Stimulated activated CD4-positive, alpha-beta T cell treated with anti-CD3 and anti-CD28 coated beads, Interleukin-12 subunit alpha, Interleukin-12 subunit beta, amount 100 ng/mL, for 4 hours (primary cell): ENCODE measurements at regions not wholly inside any gene's neighbourhood (a gene's known extent, or its start where the extent isn't known, plus 50 kb on each side); places are given as distances from the start of the nearest gene placed in this dataset.

Experiments used
- DNase-seq: peaks from one replicate; pipeline ENCODE4 v3.0.0-alpha.2; 2020

DNA sequence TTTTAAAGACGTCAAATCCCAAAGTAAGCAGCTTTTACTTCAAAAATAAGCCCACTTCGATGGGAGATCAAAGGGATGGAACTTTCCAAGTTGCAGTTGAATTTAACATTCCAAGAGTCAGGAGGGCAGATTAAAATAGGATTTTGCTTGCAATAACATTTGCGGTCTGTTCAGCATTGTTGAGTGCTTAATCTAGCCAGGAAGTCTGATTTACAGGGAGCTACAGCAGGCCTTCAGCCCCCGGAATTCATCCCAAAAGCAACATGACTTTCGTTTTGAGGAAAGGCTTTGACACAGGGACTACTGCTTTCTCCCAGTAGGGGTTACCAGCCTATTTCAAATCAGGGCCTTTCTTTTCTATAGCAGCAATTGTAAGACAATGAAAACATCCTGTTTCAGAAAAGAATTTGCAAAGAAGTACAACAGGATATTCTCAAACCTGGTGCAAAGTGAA lies 279.6 kb upstream of the PITRM1 start:
- no peak for DNase-seq

DNA sequence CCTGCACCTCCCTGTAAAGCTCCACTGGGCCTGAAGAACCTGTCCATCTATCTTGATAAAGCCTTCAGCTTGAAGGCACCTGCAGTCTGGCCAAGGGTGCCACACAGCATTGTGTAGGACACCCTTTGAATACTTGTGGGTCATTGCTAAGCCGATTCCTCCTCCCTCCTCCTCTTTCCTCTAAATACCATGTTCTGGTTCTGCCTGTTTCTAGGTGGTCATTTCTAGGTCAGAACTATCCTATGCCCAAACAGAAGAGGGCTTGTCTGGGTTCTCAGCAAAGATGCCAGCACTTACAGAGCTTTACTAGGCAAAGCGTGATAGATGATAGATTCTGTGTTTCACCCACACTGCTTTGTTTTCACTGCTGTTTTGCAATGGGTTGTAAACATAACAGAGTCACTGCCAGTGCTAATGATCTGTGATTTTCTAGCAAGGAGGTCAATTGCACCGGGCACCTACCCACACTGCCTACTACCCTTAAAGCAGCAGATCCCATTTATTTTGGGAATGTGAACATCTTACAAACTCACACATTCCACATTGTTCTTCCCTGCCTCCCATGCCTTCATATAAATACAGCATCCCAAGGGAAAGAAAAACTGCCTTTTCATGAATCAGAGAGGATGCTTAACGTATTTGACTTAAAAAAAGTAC lies 279.1 kb upstream of the PITRM1 start:
- no peak for DNase-seq

- no peak for DNase-seq
Observed at GRCh38 chr10:3446221-3446620, 273.6 kb upstream of the PITRM1 start.

DNA sequence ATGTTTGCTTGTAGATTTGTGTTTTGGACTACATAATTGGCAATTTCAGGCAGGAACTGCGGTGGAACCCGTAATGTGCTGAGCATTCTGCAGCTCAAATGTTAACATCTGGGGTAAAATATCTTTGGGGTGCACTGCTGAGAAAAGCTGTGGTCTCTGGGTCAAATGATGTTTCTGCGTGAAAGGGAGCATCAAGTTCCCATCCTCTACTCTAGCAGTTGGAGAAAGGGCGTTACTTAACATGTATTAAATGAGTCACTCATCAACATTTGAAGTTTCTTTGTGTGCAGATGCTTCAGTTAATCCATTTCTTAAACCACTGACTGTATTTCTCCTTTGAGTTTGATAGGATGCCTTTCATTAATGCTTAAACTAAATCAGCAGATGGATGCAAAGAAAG lies 273.1 kb upstream of the PITRM1 start:
- no peak for DNase-seq

GRCh38 chr10:3442451-3442990 lies 269.9 kb upstream of the PITRM1 start:
- no peak for DNase-seq

DNA sequence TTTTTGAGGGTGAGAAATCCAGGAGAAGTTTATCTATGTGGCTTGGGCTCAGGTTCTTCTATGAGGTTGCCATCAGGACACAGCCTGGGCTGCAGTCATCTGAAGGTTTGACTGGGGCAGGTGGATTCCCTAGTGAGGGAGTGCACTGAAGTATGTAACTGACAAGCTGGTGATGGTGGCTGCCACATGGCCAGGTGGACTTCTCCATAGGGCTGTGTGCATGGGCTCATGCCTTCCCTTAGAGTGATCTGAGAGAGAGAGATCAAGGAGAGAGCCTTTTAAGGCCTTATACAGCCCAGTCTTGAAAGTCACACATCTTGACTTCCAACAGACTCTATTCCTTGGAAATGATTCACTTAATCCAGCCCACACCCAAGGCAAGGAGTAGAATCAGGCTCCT lies 266.6 kb upstream of the PITRM1 start:
- DNase-seq, result no peak

DNA sequence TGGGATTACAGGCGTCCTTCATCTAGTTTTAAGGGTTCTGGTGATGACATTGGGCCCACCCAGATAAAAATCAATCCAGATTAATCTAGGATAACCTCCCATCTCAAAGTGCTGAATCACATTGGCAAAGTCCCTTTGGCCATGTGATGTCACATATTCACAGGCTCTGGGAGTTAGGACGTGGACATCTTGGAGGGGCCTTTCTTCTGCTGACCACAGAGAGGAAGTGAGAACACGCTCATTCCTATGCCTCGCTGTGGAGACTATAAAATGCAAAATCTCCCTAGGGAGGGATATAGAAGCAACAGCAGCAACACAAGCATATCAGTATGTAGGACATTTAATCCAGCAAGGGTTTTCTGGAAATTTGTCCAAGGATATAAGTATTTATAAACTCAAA lies 266.0 kb upstream of the PITRM1 start:
- DNase-seq, result no peak

DNA sequence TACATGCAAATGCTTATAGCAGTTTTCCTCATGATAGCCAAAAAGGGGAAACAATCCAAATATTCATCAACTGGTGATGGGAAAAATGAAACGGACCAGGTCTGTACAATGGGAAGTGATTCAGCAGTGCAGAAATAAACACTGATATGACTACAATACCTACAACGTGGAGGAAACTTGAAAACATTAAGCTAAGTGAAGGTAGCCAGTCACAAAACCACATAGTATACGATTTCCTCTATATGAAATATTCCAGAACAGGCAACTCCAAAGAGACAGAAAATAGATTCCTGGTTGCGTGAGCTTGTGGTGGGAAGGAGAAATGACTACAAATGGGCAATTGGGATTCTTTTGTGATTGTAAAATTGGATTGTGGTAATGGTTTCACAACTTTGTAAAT lies 263.1 kb upstream of the PITRM1 start:
- DNase-seq, result no peak

DNA sequence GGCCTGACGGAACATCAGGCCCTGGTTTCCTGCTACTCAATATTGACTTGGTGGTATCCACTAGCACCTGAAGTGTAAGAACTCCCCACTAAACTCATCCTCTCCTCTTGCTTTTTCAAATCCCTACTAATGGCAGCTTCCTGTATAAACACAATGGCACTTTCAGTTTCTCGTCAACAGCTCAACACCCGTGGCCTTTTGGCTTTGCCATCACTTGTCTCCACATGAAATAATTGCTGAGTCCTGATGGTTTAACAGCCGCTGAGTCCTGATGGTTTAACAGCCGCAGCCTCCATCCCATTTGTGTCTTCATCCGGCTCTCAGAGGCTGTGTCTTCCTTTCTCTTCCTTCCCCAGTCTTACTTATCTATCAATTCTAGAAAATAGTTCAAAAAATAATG lies 261.4 kb upstream of the PITRM1 start:
- DNase-seq, result no peak

- no peak for DNase-seq
Observed at GRCh38 chr10:3433131-3433530, 260.5 kb upstream of the PITRM1 start.

GRCh38 chr10:3432081-3432825 lies 259.7 kb upstream of the PITRM1 start:
- no peak for DNase-seq

GRCh38 chr10:3430501-3430900 lies 257.9 kb upstream of the PITRM1 start:
- DNase-seq, result no peak

DNA sequence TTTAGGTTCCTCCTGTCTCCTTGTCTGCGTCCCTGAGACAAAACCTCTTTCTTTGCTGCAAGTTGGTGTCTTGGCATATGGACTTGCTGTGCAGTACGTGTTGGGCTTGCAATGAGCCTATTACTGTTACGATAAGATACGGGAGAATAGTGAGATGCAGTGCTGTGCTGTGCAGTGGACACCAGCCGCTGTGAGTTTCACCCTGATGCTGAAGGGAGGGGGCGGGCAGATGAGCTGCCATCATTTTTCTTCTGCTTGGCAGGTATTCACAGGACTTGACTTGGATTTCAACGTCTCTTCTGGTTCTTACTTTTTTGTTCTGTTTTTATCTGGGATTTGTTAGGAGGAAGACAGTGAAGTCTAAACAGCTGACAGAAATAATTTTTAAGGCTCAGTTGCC lies 257.1 kb upstream of the PITRM1 start:
- DNase-seq, result no peak

- no peak for DNase-seq
Observed at GRCh38 chr10:3428826-3429225, 256.2 kb upstream of the PITRM1 start.

GRCh38 chr10:3427950-3428354 lies 255.4 kb upstream of the PITRM1 start:
- DNase-seq, result no peak

DNA sequence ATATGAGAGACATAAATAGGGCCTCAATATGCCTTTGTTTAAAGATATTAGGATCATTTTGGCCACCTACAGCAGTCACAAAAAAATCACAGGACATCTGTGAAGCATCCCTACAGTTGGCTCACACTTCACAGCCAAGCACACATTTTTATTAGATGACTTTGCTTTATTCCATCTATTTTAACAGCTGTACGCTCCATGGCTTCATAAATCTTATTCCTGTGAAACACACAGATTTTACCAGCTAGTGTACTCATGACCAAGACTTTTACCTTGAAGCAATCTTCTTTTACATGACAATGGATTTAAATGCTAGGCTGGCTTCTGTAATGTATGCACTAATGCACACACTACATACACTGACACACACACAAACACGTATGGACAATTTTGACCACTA lies 254.8 kb upstream of the PITRM1 start:
- DNase-seq, result no peak

GRCh38 chr10:3426190-3426845 lies 253.7 kb upstream of the PITRM1 start:
- no peak for DNase-seq

DNA sequence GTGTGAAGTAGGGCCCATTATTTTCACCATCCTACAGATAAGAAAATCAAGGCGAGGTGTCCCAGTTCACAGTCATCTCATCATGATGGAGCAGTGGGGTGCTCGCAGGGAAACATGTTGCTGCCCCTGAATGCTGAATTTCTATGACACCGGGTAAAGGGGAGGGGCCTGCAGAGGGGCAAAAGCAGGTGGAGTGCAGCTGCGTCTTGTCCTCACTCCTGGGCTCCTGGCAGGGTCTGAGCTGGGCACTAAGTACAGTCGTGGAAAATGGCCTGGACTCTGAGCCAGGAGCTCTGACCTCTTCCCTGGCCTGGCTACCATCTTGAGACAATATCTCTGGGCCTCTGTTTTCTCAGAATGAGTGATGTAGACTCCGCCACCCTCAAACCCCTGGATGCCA lies 253.1 kb upstream of the PITRM1 start:
- DNase-seq, result no peak

DNA sequence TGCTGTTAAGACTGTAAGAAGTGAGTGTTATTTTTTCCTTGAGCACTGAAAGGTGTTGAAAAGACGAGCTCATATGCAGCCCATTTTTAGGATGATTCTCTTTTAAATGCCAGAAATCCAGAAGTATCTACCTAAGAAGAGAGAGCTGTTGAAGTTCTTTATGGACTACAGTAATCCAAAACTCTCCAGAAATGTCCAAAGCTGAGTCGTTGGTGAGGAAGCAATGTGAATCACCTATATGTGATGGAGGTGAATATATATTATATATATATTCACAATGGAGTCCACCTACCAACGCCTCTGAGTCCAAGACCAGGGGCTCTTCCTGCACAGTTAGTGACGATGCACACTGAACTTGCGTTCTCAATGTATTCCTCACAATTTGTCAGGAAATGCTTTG lies 252.7 kb upstream of the PITRM1 start:
- DNase-seq, result no peak

- DNase-seq, result no peak
Observed at GRCh38 chr10:3424111-3424851, 251.7 kb upstream of the PITRM1 start.

GRCh38 chr10:3423384-3423783 lies 250.8 kb upstream of the PITRM1 start:
- DNase-seq, result no peak

DNA sequence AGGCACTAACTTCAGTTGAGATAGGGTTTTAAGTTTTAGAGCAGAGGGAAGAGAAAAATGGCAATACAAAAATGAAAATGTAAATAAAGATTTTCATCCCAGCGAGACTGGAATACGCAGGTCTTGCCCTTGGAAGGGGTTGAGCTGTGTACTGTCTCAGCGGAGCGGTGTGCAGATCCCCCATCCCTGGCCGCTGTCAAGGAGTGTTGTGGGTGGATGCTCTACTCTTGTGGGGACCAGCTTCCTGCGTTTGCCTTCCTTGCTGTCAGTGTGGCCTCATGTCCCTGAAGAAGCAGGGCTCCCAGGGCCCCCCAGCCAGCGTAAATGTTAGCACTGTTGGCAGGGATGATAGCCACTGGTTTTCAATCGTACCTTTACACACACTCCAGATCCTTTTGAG lies 249.7 kb upstream of the PITRM1 start:
- no peak for DNase-seq

- DNase-seq, result no peak
Observed at GRCh38 chr10:3421537-3422257, 249.1 kb upstream of the PITRM1 start.
